Spinal cord (tissue), 9 donors: ENCODE measurements at regions not wholly inside any gene's neighbourhood (a gene's known extent, or its start where the extent isn't known, plus 50 kb on each side); places are given as distances from the start of the nearest gene placed in this dataset.

Source experiments
- DNase-seq, 6 donors: peaks; one replicate each; pipeline versions ENCODE4 v3.0.0 to v3.0.0-alpha.2; 2013 to 2015; ENCODE audit warnings: low spot score in 6 of 6, low read depth in 4 of 6
- H3K27ac ChIP-seq: one replicate; pipeline ENCODE4 v1.5.1; 2013; ENCODE audit warnings: low read depth, low read length, control low read depth
- H3K27me3 ChIP-seq: one replicate; pipeline ENCODE4 v1.6.1; 2013; ENCODE audit warnings: low read length; ENCODE audit not compliant: control insufficient read depth, insufficient read depth
- H3K36me3 ChIP-seq: one replicate; pipeline ENCODE4 v1.6.1; 2013; ENCODE audit warnings: low read length; ENCODE audit not compliant: control insufficient read depth, insufficient read depth
- H3K4me1 ChIP-seq: one replicate; pipeline ENCODE4 v1.6.1; 2013; ENCODE audit warnings: low read length; ENCODE audit not compliant: control insufficient read depth, insufficient read depth
- H3K4me3 ChIP-seq: one replicate; pipeline ENCODE4 v1.5.1; 2013; ENCODE audit warnings: low read depth, low read length, control low read depth
- H3K9me3 ChIP-seq: one replicate; pipeline ENCODE4 v1.6.1; 2013; ENCODE audit warnings: low read length; ENCODE audit not compliant: control insufficient read depth, insufficient read depth
- WGBS: methylation state at CpG from one replicate; pipeline ENCODE4 v1.1.5; 2013; ENCODE audit warnings: missing lambda C conversion rate; ENCODE audit not compliant: insufficient coverage; 5-methylcytosine and 5-hydroxymethylcytosine counted together
- donor health status: healthy.

DNA sequence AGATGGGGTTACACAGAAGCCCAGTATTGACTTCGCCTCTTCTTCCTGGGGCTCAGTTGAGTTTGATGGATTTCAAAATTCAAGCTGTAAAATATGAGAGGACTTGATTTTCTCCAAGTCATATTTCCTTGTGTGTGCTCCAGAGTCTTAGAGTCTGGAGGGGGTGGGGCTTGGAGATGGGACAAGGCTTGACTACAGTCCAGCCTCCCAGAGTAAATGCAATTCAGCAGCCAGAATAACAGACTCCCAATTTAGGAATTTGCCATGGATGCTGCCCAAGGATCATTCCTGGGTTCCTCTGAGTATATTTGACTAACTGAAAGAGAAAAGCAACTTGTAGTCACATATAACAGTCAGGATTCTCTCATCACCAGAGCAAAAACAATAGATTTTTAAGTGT lies 53.7 kb upstream of the RBPJ start:
- no peaks in the 10 kb centered on the region for H3K27me3 ChIP-seq
- WGBS, result 100% methylated on average over 1 of the region's 1 CpG
- no peaks in the 10 kb centered on the region for H3K4me1 ChIP-seq
- no peaks in the 10 kb centered on the region for H3K36me3 ChIP-seq
- no peak overlapping the region for H3K27ac ChIP-seq
- H3K4me3 ChIP-seq, result no peak overlapping the region
- DNase-seq, result peak in 1 of 6 donors; percentile 88
- no peaks in the 10 kb centered on the region for H3K9me3 ChIP-seq

DNA sequence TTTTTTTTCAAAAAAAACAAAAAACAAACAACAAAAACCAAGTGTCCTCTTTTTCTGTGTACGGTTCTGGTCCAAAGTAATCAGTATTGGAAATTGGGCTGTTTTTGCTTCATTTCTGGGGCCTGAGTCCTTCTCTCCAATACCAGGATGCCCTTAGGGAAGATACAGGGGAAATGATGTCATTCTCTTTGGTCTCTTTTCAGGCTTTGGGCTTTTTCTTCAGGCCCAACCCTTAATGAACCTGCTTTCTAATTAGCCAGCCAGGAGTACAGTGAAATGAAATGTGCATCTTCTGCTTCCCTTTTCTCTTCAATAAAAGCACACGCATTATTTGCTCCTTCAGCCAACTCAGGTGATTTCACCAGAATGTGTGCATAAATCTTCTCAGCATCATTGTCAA lies 52.6 kb upstream of the RBPJ start:
- Histone ChIP-seq H3K4me3 (no peak overlapping the region), H3K9me3 (no peaks in the 10 kb centered on the region), H3K36me3 (no peaks in the 10 kb centered on the region), H3K4me1 (peaks cover 2% of the 10 kb centered on the region), H3K27ac (no peak overlapping the region), H3K27me3 (no peaks in the 10 kb centered on the region)
- DNase-seq, result peak in 1 of 6 donors; percentile 39
- 63% methylated on average over 1 of the region's 2 CpGs for WGBS

DNA sequence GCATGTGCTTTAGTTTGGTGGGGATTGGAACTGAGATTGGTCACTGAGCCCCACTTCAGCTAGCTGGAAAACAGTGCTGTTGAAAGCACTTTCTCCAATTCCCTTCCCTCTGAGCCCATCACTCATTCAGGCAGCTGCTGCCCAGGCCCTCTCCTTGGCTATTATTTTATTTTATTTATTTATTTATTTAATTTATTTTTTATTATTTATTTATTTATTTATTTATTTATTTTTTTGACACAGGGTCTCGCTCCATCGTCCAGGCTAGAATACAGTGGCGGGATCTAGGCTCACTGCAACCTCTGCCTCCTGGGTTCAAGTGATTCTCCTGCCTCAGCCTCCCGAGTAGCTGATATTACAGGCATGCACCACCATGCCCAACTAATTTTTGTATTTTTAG lies 51.8 kb upstream of the RBPJ start:
- no peak for DNase-seq
- H3K9me3 ChIP-seq, result no peaks in the 10 kb centered on the region
- no peak overlapping the region for H3K27ac ChIP-seq
- H3K4me1 ChIP-seq, result peaks cover 7% of the 10 kb centered on the region
- no peaks in the 10 kb centered on the region for H3K36me3 ChIP-seq
- H3K27me3 ChIP-seq, result no peaks in the 10 kb centered on the region
- no CpG with 5 or more reads among the region's 4 CpGs for WGBS
- no peak overlapping the region for H3K4me3 ChIP-seq
